PC-3 (cell line): ENCODE measurements at regions not wholly inside any gene's neighbourhood (a gene's known extent, or its start where the extent isn't known, plus 50 kb on each side); places are given as distances from the start of the nearest gene placed in this dataset.

Source experiments
- EZH2 ChIP-seq: fragments of 300-600 bp; sonication (generic); IDR thresholded peaks from one replicate; pipeline ENCODE4 v1.6.1; 2017; ENCODE audit warnings: antibody characterized with exemption, mild to moderate bottlenecking, low read length; ENCODE audit not compliant: unreplicated experiment
- EZH2phosphoT487 ChIP-seq: fragments of 300-600 bp; sonication (generic); IDR thresholded peaks from 2 replicates; pipeline ENCODE4 v1.6.1; 2018; ENCODE audit warnings: mild to moderate bottlenecking, antibody characterized with exemption, low read length, borderline replicate concordance
- TF ChIP-seq, protein P1 (sequence below): fragments of 300-600 bp; sonication (generic); conservative IDR thresholded peaks from 2 replicates; pipeline ENCODE4 v1.5.1; 2017; ENCODE audit warnings: antibody characterized with exemption, low read depth, mild to moderate bottlenecking, low read length

DNA sequence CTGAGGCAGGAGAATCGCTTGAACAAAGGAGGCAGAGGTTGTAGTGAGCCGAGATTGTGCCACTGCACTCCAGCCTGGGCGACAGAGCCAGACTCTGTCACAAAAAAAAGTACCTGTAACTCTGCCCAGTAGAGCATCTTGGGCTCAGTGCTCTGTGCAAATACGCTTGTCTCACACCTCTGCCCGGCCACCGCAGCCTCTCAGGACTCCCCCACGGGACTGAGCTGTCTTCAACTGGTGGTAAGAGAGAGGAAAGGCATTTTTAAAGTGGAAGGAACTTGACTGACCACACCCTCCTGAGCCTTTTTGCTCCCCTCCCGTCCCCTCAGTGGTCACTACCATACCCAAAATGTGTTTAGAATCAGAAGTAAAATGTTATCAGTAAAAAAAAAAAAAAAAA lies 174.3 kb upstream of the PIK3R1 start:
- TF ChIP-seq EZH2 (no peak), EZH2phosphoT487 (no peak)
- TF ChIP-seq, protein P1, sequence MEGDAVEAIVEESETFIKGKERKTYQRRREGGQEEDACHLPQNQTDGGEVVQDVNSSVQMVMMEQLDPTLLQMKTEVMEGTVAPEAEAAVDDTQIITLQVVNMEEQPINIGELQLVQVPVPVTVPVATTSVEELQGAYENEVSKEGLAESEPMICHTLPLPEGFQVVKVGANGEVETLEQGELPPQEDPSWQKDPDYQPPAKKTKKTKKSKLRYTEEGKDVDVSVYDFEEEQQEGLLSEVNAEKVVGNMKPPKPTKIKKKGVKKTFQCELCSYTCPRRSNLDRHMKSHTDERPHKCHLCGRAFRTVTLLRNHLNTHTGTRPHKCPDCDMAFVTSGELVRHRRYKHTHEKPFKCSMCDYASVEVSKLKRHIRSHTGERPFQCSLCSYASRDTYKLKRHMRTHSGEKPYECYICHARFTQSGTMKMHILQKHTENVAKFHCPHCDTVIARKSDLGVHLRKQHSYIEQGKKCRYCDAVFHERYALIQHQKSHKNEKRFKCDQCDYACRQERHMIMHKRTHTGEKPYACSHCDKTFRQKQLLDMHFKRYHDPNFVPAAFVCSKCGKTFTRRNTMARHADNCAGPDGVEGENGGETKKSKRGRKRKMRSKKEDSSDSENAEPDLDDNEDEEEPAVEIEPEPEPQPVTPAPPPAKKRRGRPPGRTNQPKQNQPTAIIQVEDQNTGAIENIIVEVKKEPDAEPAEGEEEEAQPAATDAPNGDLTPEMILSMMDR = no peak
